ENCODE measurements at regions not wholly inside any gene's neighbourhood (a gene's known extent, or its start where the extent isn't known, plus 50 kb on each side); places are given as distances from the start of the nearest gene placed in this dataset.
A peak's percentile ranks its signal among the peaks of the same experiment; 100 is the strongest.

DNA sequence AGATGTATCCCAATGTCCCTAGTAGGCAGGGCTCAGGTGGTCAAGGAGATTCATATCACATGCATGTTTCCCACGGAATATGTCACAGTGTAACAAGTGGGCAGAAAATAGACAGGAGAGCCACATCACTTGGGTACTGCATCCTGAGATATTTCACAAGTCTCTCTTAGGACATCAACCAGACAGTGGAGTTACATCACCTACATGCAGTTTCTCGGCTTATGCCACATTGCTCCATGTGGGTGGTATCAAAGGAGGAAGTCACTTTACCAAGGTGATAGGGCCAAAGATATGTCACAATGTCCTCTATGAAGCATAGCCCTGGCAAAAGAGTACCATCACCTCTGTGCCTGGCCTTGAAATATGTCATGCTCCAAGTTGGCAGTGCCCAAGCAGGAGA lies 1056.7 kb upstream of the AMELY start:
- no peak for DNase-seq

DNA sequence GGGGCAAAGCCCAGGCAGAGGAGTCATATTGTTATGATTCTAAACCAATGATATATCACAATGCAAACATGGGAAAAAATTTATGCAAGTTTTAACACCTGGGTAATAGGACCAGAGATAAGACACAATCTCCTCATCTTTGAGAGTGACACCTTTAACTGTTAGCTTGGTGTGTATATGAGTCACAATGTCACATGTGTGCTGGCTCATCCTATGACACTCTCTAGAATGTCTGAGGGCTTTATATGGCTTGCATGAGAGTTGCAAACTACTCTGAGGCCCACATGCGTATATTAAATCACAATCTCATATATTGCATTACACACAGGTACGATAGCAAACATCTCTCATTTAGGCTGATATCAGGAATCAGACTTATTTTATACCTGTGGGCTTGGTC lies 1055.4 kb upstream of the AMELY start:
- DNase-seq: no peak

DNA sequence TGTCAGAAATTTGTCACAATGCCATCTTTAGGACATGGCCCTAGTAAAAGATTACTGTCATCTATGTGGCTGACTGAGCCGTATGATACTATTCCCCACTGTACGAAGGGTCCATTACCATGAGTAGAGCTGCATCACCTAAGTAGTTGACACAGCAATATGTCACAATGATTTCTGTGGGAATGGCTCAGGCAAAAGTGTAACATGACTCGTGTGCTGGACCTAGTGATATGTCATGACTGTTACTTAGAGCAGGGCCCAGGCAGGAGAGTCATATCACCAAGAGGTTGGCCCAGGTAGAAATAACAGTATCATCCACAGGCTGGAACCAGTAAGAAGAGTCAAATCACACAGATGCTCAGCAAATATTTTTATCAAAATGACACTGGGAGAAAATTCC lies 1051.8 kb upstream of the AMELY start:
- no peak for DNase-seq

- DNase-seq: no peak
Observed at GRCh38 chrY:7962350-7962749, 1050.8 kb upstream of the AMELY start.

DNA sequence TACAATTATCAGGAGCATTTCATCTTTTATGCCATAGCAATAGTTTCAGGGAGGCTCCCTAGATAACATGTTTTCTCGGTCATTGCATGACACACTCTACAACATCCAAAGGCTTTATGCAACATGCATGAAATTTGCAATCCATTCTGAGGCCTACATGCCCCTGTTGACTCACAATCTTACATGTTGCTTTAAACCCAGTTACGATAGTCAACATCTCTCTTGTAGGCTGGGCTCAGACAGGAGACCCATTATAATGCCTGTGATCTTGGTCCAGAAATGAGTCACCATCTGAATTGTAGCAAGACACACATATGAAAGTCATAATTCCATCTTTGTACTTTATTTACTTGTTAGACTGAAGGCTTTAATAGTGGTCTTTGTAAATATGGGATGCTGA lies 1050.3 kb upstream of the AMELY start:
- no peak for DNase-seq

- DNase-seq: no peak
Observed at GRCh38 chrY:7957773-7958172, 1046.2 kb upstream of the AMELY start.

- no peak for DNase-seq
Observed at GRCh38 chrY:7951187-7951852, 1039.8 kb upstream of the AMELY start.

DNA sequence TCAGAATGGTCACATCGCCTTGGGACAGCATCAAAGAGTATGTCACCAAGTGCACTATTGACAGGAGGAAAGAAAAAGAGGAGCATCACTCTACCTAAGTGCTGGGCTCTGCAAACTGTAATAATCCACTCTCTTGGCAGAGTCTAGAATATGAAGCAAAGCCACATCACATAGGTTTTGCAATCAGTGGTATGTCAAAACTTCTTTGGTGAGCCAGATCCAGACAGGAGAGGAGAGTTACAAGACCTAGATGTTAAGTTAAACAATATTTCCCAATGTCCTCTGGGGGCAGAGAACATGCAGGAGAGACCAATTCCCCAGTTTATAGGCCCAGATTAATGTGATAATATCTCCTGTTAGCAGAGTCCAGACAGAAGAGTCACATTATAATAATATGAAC lies 1032.6 kb upstream of the AMELY start:
- no peak for DNase-seq

DNA sequence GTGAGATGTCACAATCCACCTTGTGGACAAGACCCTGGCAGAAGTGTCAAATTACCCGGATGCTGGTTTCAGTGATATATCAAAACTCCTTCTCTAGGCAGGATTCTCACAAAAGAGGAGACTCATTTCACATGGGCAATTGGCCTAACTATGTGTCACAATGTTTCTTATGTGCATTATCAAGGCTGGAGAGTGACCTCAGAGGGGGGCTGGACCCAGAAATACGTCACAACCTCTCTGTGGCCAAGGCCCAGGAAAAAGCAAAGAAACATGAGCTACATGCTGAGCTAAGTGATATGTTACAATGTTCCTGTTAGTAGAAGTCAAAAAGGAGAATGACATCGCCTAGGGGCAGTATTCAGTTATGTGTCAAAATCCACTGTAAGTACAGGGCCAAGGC lies 1031.2 kb upstream of the AMELY start:
- no peak for DNase-seq

GRCh38 chrY:7941856-7942255 lies 1030.3 kb upstream of the AMELY start:
- DNase-seq: no peak

- no peak for DNase-seq
Observed at GRCh38 chrY:7938982-7939718, 1027.6 kb upstream of the AMELY start.

GRCh38 chrY:7936831-7937230 lies 1025.3 kb upstream of the AMELY start:
- no peak for DNase-seq

GRCh38 chrY:7936046-7936445 lies 1024.5 kb upstream of the AMELY start:
- DNase-seq: peak; percentile 10

GRCh38 chrY:7935606-7936005 lies 1024.1 kb upstream of the AMELY start:
- DNase-seq: no peak

GRCh38 chrY:7932424-7932823 lies 1020.9 kb upstream of the AMELY start:
- no peak for DNase-seq

- no peak for DNase-seq
Observed at GRCh38 chrY:7929866-7930265, 1018.3 kb upstream of the AMELY start.

- no peak for DNase-seq
Observed at GRCh38 chrY:7924059-7924458, 1012.5 kb upstream of the AMELY start.

- DNase-seq: no peak
Observed at GRCh38 chrY:7923476-7924017, 1012.0 kb upstream of the AMELY start.

GRCh38 chrY:7920382-7920781 lies 1008.8 kb upstream of the AMELY start:
- DNase-seq: no peak

- peak; percentile 49 for DNase-seq
Observed at GRCh38 chrY:7888506-7888905, 977.0 kb upstream of the AMELY start.

DNA sequence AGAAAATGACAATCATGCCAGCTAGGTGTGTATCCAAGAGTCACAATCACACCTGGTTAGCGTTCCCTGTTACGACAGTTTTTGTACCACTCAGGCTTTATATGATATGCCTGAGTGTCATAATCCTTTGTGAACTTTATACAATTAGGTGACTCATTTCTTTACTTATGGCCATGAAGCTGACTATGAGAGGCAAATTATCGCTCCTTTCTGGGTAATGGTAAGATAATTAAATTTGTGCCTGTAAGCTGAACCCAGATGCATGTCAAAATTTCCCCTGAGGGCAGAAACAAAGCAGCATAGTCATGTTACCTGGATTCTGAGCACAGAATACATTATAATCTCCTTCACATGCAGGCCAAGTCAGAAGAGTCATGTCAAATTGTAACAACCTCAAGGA lies 970.1 kb upstream of the AMELY start:
- DNase-seq: no peak

DNA sequence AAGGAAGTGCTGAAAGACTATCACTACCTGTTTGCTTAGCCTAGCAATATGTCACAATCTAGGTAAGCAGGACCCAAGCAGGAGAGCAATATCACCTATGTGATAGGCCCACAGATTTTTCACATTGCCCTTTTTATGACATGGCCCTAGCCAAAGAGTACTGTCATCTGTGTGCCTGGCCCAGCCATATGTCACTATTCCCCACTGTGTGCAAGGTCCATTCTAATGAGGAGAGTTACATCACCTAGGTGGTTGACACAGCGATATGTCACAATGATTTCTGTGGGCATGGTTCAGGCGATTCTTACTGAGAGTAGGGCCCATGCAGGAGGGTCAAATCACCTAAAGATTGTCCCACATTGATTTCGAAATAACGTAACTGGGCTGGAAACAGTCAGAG lies 967.7 kb upstream of the AMELY start:
- DNase-seq: no peak

DNA sequence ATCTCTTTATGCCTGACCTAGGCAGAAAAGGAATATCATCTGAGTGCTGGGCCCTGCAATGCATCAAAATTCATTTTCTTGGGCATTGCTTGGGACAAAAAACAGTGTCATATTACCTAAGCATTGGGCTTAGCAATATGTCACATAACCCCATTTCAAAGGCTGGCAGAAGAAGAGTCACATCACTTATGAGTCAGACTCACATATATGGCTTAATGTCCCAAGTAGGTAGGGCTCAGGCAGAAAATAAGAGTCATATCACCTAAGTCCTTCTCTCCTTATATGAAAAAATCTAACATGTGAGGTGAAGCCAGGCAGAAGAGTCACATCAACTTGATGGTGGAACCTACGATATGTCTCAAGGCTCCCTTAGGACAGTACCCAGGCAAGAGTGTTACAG lies 967.2 kb upstream of the AMELY start:
- no peak for DNase-seq

- no peak for DNase-seq
Observed at GRCh38 chrY:7877458-7877857, 965.9 kb upstream of the AMELY start.

- DNase-seq: no peak
Observed at GRCh38 chrY:7874080-7874479, 962.5 kb upstream of the AMELY start.
